HG03378 (cell line): ENCODE measurements at regions not wholly inside any gene's neighbourhood (a gene's known extent, or its start where the extent isn't known, plus 50 kb on each side); places are given as distances from the start of the nearest gene placed in this dataset.

Source experiments
- ATAC-seq: cut with Tn5 transposase; IDR thresholded peaks from one replicate; pipeline ENCODE4 v1.9.1; 2021; ENCODE audit warnings: mild to moderate bottlenecking, moderate library complexity; ENCODE audit not compliant: unreplicated experiment

DNA sequence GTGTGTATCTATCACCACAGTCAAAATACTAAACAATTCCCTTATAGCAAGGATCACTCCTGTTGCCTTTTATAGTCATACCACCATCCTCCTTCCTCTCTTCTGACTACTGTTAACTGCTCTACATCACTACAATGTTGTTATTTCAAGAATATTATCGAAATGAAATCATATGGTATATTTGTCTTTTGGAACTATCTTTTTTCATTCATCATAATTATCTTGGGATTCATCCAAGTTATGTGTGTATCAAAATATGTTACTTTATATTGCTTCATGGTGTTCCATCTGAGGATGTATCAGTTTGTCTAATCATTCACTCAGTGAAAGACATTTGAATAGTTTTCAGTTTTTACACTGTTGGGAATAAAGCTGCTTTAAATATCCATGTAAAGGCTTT, 1423.0 kb upstream of the PIK3C3 start:
- ATAC-seq: no peak

DNA sequence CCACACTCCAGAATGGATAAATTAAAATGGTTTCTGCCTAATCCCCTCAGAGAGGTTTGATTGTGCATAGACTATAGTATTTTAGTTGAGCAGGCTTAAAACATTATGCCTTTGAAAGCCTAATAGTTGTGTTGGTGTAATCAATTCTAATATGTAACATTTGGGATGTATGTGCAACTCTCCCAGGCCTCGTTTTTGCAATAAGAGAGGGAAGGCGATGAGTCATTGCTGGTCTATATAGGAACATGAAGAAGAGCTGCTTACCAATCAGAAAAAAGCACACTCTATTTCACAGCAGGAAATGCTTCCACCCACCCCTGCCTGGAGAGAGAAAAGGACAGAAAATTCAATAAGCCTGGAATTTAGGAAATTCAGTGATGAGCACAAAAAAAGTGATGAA, 1424.0 kb upstream of the PIK3C3 start:
- ATAC-seq: no peak

DNA sequence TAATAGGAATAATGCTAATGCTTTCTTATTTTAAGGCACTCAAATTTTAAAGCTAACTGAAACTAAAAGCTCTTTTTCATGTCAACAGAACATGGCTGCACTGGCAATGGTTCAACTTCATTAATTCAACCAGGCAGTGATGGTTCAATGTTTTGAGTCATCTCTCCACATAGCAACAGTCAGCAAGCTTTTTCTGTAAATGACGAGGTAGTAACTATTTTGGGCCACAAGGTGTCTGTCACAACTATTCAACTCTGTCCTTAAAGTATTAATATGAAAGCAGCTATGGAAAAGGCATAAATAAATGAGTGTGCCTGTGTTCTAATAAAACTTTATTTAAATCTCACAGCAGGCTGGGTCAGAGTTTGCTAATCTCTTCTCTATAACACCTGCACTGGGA, 1425.6 kb upstream of the PIK3C3 start:
- no peak for ATAC-seq

DNA sequence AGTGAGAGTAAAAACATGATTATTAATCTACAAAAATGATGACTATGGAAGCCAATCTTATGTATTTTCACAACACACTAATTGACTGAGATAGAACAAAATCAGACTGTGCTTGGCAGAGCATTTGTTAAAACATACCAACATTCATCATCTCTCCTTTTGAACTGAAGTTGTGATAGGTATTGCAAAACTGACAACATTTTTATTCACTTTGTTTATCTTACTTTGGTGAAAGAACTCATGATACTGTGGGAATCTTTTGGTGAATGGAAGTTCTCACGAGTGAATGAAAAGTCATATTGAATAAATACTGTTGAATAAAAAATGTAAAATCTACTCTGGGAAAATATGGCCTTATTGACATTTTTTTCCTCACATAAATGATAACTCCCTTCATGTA, 1430.2 kb upstream of the PIK3C3 start:
- ATAC-seq: no peak

DNA sequence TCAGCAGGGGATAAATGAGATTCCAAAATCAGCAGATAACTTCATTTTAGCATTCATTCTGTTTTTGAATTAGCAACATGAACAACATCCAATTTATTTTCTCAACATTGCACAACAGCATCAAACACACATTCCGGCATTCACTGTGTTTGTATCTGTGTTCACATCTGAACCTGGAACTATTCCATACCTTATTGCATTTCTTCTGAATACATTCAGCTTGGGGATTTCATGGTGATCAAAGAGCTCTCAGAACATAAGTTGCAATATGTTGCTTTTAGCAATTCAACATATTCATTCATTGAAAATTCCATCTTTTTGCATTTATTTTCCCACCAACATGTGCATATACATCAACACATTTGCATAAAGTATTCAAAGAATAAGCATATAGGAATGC, 1431.7 kb upstream of the PIK3C3 start:
- no peak for ATAC-seq

DNA sequence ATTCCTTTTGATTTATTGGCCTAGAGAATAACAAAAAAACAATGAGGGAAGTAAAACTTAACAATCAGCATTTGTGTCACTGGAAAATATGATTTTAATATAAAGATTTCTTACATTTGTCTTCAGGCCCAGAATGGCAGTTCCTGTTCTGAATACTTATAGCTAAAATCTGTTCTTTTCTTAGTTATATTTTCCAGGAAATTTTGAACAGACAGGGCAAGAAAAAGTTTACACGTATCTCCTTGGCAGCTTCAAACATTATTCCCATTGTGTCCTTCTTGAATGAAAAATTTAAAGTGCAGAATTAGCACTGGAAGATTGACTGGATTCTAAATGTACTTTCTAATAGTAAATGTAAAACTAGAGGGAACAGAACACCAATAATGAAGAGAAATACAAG, 1454.0 kb upstream of the PIK3C3 start:
- ATAC-seq: no peak

DNA sequence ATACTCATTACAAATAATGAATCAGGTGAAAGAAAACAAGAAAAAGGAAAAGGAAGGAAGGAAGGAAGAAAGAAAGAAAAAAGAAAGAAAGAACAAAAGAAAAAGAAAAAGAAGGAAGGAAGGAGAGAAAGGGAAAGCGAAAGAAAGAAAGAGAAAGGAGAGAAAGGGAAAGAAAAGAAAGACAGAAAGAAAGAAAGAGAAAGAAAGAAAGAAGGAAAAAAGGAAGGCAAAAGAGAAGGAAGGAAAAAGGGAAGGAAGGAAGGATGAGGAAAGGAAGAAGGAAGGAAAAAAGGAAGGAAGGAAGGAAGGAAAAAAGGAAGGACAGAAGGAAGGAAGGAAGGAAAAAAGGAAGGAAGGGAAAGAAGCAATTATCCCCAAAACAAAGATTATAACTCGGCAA, 1460.4 kb upstream of the PIK3C3 start:
- no peak for ATAC-seq

DNA sequence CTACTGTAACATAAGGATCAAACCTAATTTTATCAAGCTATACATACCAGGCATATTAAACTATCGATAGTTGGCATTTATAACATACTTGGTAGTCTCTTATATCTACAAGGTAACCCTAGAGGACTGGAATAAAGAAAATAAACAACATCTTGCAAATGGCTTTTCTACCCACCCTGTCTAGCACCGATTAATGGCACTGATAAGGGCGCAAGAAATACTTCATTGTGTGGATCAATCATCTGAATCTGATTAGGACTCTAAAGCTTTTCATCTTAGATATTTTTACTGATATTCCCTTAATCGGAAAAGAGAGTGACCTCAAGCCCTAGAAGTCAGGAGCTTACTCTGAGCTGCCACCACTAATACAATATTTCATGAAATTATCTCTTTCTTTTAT, 1461.7 kb upstream of the PIK3C3 start:
- no peak for ATAC-seq

DNA sequence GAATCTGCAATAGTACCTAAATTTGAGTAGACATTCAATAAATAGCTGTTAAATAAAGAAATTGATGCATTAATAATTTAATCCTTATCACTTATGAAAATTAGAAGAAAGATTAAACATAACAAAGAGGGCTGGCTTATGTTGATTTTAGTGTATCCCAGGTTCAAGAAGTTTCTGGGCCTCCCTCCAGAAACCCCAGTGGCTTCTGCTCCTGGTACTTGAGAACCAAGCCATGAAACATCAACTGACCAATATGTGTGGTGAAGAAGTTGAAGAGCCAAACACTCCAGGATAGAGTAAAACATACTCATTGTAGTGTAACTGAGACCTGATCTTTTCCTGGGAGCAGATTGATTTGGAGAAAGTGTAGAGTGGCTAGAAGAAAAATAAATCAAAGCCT, 1465.7 kb upstream of the PIK3C3 start:
- no peak for ATAC-seq

DNA sequence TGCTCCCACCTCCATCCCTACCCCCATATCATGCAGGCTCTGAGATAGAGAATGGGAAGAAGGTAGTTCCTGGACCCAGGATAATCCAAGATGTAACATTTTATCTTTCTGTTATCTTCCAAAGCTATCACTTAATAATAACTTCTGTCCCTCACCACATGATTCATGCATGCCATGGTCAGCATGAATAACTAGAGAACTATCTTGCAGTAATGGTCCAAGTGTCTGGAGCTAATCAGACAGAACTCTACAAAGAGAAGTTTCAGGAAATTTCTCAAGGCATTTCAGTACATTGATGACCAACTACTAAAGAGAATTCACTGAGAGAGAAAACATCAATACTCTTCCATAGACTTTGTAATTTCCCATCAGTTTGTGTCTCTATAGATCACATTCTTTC, 1469.7 kb upstream of the PIK3C3 start:
- ATAC-seq: no peak

DNA sequence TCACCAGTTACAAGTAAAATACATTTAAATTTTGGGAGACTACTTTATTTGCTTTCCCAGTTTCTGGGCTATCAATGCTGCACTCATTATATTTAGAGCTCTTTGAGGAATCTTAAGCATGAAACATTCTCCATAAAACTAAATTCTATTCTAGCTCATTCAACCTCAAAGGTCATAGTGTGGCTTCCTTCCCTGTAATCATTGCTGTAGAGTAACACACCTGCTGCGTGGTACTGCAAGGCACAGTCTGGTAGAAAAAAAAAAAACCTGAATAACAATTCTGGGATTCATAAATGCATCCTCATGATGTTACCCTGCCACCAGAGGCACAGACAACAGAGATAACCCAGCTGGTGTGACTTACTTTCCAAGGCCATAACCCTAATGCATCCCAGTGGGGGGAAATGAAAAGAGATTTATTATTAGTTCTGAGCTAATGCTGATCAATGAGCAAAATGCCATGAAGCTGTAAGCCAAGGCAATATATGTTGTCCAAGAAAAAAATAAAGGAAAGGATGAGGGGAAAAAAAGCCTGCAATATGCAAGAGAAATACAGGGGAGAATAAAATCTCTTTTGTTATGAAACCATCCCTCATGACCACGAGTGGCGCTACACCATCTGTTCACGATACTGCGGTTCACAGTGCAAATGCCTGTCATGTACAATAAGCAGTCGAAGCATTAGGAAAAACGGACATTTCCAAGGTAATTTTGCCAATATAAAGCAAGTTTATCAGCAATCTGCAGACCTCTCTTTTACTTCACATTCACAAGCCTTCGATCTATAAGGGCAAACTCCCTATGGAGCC, 1481.6 kb upstream of the PIK3C3 start:
- ATAC-seq: no peak

DNA sequence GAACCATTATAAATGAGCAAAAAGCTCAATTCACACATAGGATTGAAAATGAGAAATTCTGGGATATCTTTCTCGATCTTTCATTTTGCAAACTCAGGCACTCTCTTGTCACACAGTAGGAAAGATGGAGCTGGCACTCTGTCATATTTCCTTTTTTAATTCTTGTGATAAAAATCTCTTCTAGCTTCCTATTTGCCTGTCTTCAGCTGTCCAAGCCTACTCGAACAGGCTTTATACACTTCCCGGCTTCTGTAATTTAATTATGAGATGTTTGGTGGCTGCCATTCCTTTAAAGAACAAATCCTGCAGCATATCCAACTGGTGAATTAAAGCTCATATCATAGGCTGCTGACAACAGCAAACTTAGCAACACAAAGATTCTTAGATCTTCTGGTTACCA, 1484.3 kb upstream of the PIK3C3 start:
- ATAC-seq: no peak

DNA sequence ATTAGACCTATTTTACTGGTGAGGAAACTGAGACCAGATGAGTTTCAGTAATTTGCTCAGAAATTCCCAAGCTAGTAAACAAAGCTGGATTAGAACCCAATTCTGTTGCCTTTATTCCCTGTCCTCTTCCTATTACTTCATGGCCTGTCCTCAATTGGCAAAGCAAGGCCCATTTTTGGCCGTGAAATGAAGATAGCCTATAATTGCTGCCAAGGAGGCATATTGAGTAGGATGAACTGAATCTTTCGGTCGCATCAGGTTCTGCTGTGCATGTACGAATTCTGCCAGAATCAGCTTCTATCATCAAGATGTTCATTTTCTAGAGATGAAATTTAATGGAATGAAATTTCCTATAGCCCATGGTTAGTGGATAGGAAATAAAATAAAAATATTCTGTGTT, 1485.2 kb upstream of the PIK3C3 start:
- ATAC-seq: no peak

DNA sequence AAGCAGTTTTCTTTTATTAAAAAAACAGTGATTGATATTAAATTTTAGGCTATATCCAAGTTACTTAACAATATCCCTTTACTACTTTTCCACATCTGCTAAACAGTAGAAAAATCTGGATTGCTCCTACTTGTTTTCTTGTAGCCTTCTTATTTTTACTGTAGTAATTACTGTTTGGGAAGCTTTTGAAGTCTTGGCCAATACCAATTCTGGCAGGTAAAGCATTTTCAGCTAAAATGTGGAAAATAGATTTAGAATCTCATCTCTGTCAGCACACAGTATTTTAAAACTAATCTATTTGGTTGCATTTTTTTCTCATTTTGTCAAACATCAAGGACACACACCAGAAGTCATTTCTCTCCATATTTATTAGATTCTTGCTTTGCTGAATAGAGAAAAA, 1485.7 kb upstream of the PIK3C3 start:
- ATAC-seq: no peak

DNA sequence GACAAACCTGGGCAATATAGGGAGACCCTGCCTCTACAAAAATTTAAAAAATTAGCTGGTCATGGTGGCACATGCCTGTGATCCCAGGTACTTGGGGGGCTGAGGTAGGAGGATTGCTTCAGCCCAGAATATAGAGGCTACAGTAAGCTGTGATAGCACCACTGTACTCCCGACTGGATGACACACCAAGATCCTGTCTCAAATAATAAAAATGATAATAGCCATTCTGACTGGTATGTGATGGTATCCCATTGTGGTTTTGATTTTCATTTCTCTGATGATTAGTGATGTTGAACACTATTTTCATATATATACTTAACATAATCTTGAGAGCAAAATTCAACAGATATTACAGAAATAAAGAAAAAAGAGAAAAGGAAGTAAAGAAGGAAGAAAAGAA, 1491.0 kb upstream of the PIK3C3 start:
- ATAC-seq: no peak

DNA sequence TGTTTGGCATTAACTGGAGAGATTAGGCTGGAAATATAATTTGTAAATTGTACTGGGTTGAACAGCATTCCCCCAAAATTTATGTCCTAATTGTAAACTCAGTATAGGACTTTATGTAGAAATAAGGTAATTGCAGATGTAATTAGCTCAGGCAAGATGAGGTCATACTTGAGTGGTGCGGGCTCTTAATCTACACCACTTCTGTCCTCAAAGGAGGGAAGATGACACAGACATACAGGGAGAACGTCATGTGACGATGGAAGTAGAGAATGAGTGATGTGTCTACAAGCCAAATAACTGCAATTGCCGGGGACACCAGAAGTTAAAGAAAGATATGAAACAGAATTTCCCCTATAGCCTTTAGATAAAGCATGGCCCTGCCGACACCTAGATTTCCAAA, 1501.1 kb upstream of the PIK3C3 start:
- ATAC-seq: no peak

DNA sequence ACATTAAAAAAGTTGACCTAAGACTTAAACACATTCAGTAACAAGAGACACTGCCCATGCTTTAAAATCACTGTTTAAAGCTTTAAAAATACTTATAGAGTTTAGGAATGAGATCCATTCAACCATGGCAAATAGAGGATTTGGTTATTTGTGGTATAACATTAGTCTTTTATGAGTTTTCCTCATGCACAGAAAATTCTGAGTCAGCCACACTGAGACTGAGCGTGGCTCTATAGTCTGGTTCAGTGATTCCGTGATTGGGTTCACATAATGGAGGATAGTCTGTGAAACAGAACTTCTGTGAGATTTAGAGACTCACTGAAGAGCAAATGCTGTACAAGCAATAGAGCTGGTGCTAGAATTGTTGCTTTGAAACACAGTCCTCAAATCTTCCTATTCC, 1502.4 kb upstream of the PIK3C3 start:
- ATAC-seq: no peak

DNA sequence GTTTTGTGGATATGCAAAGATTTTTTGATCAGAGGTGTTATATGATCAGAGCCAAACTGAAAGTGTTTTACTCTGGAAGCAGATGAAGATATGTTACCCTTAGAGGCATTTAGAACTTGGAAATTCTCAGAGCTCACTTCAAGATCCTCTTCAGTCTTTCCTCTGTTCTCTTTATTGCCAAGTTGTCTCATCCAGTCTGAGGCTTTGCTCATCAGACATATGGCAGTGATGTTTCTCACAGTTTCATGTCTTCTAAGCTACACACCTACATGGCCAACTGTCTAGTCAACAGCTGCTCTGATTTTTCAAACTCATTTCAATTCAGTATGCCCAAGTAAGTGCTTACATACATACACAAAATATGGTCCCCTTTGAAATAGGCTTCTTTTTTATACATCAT, 1504.3 kb upstream of the PIK3C3 start:
- no peak for ATAC-seq

DNA sequence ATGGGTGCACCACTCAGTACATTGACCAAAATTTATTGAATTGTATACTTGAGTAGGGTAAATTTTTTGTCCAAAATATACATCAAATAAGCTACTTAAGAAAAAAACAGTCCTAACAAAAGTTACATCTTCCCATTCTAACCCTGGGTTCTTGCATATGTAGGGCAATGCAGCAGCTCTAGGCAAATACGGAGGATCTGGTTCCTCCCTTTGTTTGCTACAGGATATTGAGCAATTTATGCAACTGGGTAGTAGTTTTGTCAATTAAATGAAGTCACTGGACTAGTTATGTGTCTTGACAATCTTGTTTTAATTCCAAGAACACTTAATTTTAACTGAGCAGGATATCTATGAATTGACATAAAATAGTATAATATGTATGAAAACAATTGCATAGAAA, 1507.2 kb upstream of the PIK3C3 start:
- ATAC-seq: no peak

DNA sequence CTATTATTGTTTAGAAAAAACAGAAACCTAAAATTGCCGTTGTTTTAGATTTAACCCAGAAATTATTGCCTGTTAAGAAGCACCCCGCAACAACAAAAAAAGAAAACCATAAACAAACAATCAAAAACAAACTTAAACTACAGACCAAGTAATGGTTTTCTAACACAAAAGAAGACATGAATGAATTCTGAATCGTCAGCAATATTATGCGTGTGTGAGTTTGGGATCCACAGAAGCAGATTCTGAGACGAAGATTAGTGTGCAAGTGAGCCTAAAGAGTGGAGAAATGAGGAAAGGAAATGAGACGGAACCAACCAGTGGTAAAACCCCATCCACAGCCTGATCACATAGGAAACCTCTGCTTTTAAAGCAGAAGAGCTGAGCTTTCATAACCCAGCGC, 1514.9 kb upstream of the PIK3C3 start:
- ATAC-seq: no peak

DNA sequence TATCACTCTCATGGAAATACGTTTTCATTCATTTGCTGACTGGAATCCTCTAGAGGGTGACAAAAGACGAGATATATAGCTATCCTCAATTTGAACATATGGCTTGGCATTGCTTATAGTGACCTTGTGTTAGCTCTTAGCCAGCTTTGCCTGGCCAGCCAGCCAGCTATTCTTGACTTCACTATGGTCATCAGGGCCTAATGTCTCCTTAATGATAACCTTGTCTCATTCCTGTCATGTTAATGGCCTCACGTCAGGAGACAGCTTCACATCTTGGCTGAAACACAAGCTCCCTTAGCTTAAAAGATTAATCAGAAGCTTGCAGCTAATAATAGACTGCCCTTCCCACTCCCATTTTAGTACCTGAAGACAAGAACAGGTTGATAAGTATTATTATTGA, 1517.5 kb upstream of the PIK3C3 start:
- ATAC-seq: no peak

DNA sequence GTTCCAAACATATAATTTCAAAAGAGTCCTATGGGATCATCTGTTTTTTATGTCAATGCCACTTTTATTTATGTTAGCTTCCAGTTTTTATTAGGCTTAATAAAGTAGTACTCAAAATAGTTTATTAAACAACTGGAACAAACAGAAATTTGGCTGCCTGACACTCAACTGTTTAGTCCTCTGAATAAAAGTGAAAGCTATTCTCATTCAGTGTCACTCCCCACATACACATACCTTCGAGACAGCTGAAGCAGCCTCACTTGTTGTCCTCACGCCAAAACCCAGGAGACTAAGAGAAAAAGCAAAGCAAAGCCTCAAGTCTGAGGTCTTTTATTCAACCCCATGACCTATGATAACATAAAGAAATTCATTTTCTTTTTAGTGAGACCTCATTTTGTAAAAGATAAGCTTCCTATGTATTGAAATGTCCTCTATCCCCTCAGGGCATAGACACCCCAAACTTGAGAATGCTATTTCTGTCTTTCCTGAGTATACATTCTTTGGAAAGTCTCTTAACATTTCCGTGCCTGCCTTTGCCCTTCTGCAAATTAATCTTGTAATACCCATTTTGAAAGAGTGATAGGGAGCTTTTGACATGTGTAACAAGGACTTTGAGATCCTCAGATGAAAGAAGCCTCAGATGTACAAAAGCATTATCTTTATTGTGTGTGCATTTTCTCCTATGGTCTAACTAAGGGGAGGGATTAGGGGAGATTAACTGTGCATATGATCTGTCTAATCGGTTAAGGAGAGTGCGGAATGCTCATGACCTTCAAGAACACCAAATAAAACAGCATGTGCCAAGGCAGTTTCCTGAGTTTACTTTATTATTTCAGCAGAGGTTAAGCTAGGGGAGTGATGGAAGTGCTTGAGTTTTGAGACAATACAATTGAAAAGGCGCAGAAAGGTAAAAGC, 1523.7 kb upstream of the PIK3C3 start:
- ATAC-seq: no peak
